GM23338 (cell line): ENCODE measurements at regions not wholly inside any gene's neighbourhood (a gene's known extent, or its start where the extent isn't known, plus 50 kb on each side); places are given as distances from the start of the nearest gene placed in this dataset.
A peak's percentile ranks its signal among the peaks of the same experiment; 100 is the strongest.

Experiments used
- ATAC-seq: fragments of 200-7000 bp; cut with Tn5 transposase; 3 replicates; pipeline ENCODE4 v1.9.1; 2020
- DNase-seq: peaks from one replicate; pipeline ENCODE4 v3.0.0-alpha.2; 2015; ENCODE audit warnings: low spot score
- H2AFZ ChIP-seq: fragments of 200-600 bp; sonication (generic); 2 replicates; pipeline ENCODE4 v1.8.0; 2016; ENCODE audit warnings: antibody characterized with exemption, mild to moderate bottlenecking, moderate library complexity
- H3F3A ChIP-seq: fragments of 200-600 bp; sonication (generic); replicated peaks from 2 replicates; pipeline ENCODE4 v1.8.0; 2017; ENCODE audit warnings: antibody characterized with exemption, mixed run types, low read depth
- H3K27ac ChIP-seq: fragments of 200-600 bp; sonication (generic); 2 replicates; pipeline ENCODE4 v1.6.1; 2016; ENCODE audit warnings: low read depth
- H3K27me3 ChIP-seq: fragments of 200-600 bp; sonication (generic); 2 replicates; pipeline ENCODE4 v1.8.0; 2016; ENCODE audit warnings: mild to moderate bottlenecking, mixed run types, moderate library complexity; ENCODE audit not compliant: insufficient read depth
- H3K36me3 ChIP-seq: fragments of 200-600 bp; sonication (generic); 2 replicates; pipeline ENCODE4 v1.8.0; 2016; ENCODE audit warnings: mild to moderate bottlenecking; ENCODE audit not compliant: insufficient read depth
- H3K4me1 ChIP-seq: fragments of 200-600 bp; sonication (generic); 2 replicates; pipeline ENCODE4 v1.8.0; 2016; ENCODE audit warnings: mild to moderate bottlenecking, moderate library complexity; ENCODE audit not compliant: insufficient read depth
- H3K4me2 ChIP-seq: fragments of 200-600 bp; sonication (generic); 2 replicates; pipeline ENCODE4 v1.7.1; 2017; ENCODE audit warnings: mixed run types
- H3K4me3 ChIP-seq: fragments of 200-600 bp; sonication (generic); 2 replicates; pipeline ENCODE4 v1.6.1; 2016; ENCODE audit warnings: mixed run types
- H3K79me2 ChIP-seq: fragments of 200-600 bp; sonication (generic); replicated peaks from 2 replicates; pipeline ENCODE4 v1.8.0; 2017; ENCODE audit warnings: mild to moderate bottlenecking; ENCODE audit not compliant: insufficient read depth
- H3K9me2 ChIP-seq: fragments of 200-600 bp; sonication (generic); 2 replicates; pipeline ENCODE4 v1.8.0; 2017; ENCODE audit not compliant: insufficient read depth
- H4K20me1 ChIP-seq: fragments of 200-600 bp; sonication (generic); replicated peaks from 2 replicates; pipeline ENCODE4 v1.8.0; 2017; ENCODE audit warnings: mild to moderate bottlenecking; ENCODE audit not compliant: insufficient read depth
- H3K27ac Mint-ChIP-seq: 2 replicates; pipeline ENCODE4 v1.8.0; 2020; ENCODE audit warnings: inconsistent platforms, mild to moderate bottlenecking, moderate library complexity, mixed read lengths
- H3K27me3 Mint-ChIP-seq: 3 replicates; pipeline ENCODE4 v1.8.0; 2022; ENCODE audit warnings: low read depth, mild to moderate bottlenecking, moderate library complexity, mixed read lengths, inconsistent platforms; ENCODE audit not compliant: insufficient read depth, poor library complexity
- H3K36me3 Mint-ChIP-seq: 3 replicates; pipeline ENCODE4 v1.8.0; 2021; ENCODE audit warnings: low read depth, mild to moderate bottlenecking, inconsistent platforms, moderate library complexity, mixed read lengths
- H3K4me1 Mint-ChIP-seq: 3 replicates; pipeline ENCODE4 v1.8.0; 2020; ENCODE audit warnings: mild to moderate bottlenecking, inconsistent platforms, mixed read lengths
- H3K4me3 Mint-ChIP-seq: 3 replicates; pipeline ENCODE4 v1.8.0; 2021; ENCODE audit warnings: moderate library complexity, mild to moderate bottlenecking, inconsistent platforms, mixed read lengths
- H3K9me3 Mint-ChIP-seq: 3 replicates; pipeline ENCODE4 v1.8.0; 2020; ENCODE audit warnings: moderate library complexity, mild to moderate bottlenecking, inconsistent platforms, mixed read lengths
- CREB1 ChIP-seq: fragments of 250-450 bp; sonication (Bioruptor Pico); IDR thresholded peaks from 2 replicates; pipeline ENCODE4 v1.5.0; 2020; ENCODE audit warnings: low read depth, mild to moderate bottlenecking, moderate library complexity
- CTCF ChIP-seq, 2 experiments: fragments of 200-600 bp in 1 of 2; sonication (generic) in 1 of 2; conservative IDR thresholded peaks; 2 replicates each; pipeline versions ENCODE4 v1.5.1 to v1.6.1; 2016 to 2017; ENCODE audit warnings: antibody characterized with exemption in 2 of 2, low read depth in 2 of 2, mild to moderate bottlenecking in 2 of 2, moderate library complexity in 1 of 2
- EZH2 ChIP-seq: fragments of 200-600 bp; sonication (generic); IDR thresholded peaks from one replicate; pipeline ENCODE4 v1.8.0; 2017; ENCODE audit warnings: antibody characterized with exemption, mild to moderate bottlenecking, low read depth; ENCODE audit not compliant: unreplicated experiment
- EZH2phosphoT487 ChIP-seq: fragments of 200-600 bp; sonication (generic); IDR thresholded peaks from one replicate; pipeline ENCODE4 v1.8.1; 2018; ENCODE audit warnings: antibody characterized with exemption; ENCODE audit not compliant: unreplicated experiment
- JUNB ChIP-seq: IDR thresholded peaks from one replicate; pipeline ENCODE4 v1.6.1; 2016; ENCODE audit warnings: antibody characterized with exemption; ENCODE audit not compliant: unreplicated experiment
- STAT1 ChIP-seq: IDR thresholded peaks from one replicate; pipeline ENCODE4 v1.6.1; 2016; ENCODE audit warnings: antibody characterized with exemption; ENCODE audit not compliant: unreplicated experiment
- ZNF114 ChIP-seq: fragments of 250-450 bp; sonication (Bioruptor Pico); IDR thresholded peaks from 2 replicates; pipeline ENCODE4 v1.5.0; 2020; ENCODE audit warnings: mild to moderate bottlenecking, moderate library complexity
- ZNF331 ChIP-seq: fragments of 250-450 bp; sonication (Bioruptor Pico); IDR thresholded peaks from 2 replicates; pipeline ENCODE4 v1.5.0; 2020; ENCODE audit warnings: low read depth, mild to moderate bottlenecking, moderate library complexity
- ZNF462 ChIP-seq: fragments of 250-450 bp; sonication (Bioruptor Pico); IDR thresholded peaks from 2 replicates; pipeline ENCODE4 v1.5.0; 2020; ENCODE audit warnings: mild to moderate bottlenecking, moderate library complexity

DNA sequence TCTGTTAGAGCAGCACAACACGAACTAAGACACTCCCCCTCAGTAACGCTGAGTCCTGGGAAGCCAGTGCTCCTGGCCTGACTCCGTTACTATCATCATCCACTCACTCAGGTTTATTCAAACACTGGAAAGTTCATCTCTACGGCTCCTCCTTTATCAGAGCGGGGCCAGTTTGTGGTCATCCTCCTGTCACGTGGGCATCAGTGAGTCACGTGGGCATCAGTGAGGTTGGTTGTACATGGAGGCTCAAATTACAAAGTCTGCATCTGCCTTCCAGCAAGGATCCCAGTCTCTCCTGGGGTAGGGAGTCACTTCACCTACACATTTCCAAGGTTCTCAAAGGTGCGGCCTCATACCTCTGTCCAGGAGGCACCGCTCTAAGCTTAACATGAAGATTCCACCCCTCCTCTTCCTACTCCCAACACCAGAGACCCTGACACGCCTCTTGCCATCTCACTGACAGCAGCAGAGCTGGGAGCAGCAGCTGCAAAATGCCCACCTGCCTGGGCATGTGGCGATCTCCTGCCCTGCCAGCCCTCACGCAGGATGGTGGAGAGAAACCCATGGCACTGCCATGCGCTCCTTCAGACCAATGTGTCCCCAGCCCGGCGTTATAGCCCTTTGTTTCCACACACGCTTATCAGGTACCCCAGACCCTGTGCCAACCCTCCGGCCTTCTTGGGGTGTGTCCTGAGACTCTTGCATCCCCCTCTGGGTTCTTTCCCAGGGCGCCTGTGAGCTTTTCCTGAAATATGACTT lies 99.2 kb upstream of the PTPRM start:
- H3K27me3 Mint-ChIP-seq: peaks cover 3% of the 10 kb centered on the region
- Histone ChIP-seq H3F3A (no peaks in the 10 kb centered on the region), H3K79me2 (no peaks in the 10 kb centered on the region), H3K4me3 (no peak overlapping the region), H4K20me1 (no peaks in the 10 kb centered on the region), H3K4me2 (no peak overlapping the region), H3K36me3 (no peaks in the 10 kb centered on the region), H3K9me2 (no peaks in the 10 kb centered on the region), H3K27ac (no peak overlapping the region), H3K4me1 (no peaks in the 10 kb centered on the region), H3K27me3 (no peaks in the 10 kb centered on the region), H2AFZ (0 out of 2 replicates have a peak overlapping the region, but pooled peaks have one; percentile 38)
- no peaks in the 10 kb centered on the region for H3K36me3 Mint-ChIP-seq
- ATAC-seq (no peak), DNase-seq (no peak)
- H3K27ac Mint-ChIP-seq: no peak overlapping the region
- no peaks in the 10 kb centered on the region for H3K9me3 Mint-ChIP-seq
- no peaks in the 10 kb centered on the region for H3K4me1 Mint-ChIP-seq
- TF ChIP-seq CREB1 (CRISPR knock-in tag) (no peak), ZNF114 (CRISPR knock-in tag) (no peak), EZH2phosphoT487 (no peak), ZNF462 (no peak), CTCF (conservative IDR thresholded peaks at IDR 0.05; ENCODE audit: low read depth in 2 of 2) (no peak), STAT1 (no peak), EZH2 (no peak), JUNB (no peak), ZNF331 (no peak)
- no peak overlapping the region; the same call in 2 of the 3 replicates for H3K4me3 Mint-ChIP-seq
